Ascending aorta (tissue), 2 donors: ENCODE measurements at regions not wholly inside any gene's neighbourhood (a gene's known extent, or its start where the extent isn't known, plus 50 kb on each side); places are given as distances from the start of the nearest gene placed in this dataset.

ENCODE experiments used
- DNase-seq, 2 donors: peaks; one replicate each; pipeline ENCODE4 v3.0.0-alpha.2; 2019; ENCODE audit warnings: low spot score in 2 of 2
- H3K27ac ChIP-seq, 2 donors: fragments of 200-600 bp; sonication (generic); one replicate each; pipeline ENCODE4 v1.5.1; 2016 to 2017; ENCODE audit warnings: mild to moderate bottlenecking in 1 of 2
- H3K27me3 ChIP-seq: fragments of 200-600 bp; sonication (generic); one replicate; pipeline ENCODE4 v1.5.1; 2017
- H3K36me3 ChIP-seq, 2 donors: fragments of 200-600 bp; sonication (generic); one replicate each; pipeline ENCODE4 v1.5.1; 2016
- H3K4me1 ChIP-seq, 2 donors: fragments of 200-600 bp; sonication (generic); one replicate each; pipeline ENCODE4 v1.5.1; 2016 to 2017; ENCODE audit warnings: mild to moderate bottlenecking in 1 of 2
- H3K4me3 ChIP-seq, 2 donors: fragments of 200-600 bp; sonication (generic); one replicate each; pipeline ENCODE4 v1.5.1; 2016 to 2017; ENCODE audit warnings: mild to moderate bottlenecking in 1 of 2
- H3K9me3 ChIP-seq, 2 donors: fragments of 200-600 bp; sonication (generic); one replicate each; pipeline ENCODE4 v1.5.1; 2016
- CTCF ChIP-seq, 3 experiments: fragments of 200-600 bp in 2 of 3; fragments of 450-650 bp in 1 of 3; sonication (generic) in 2 of 3; IDR thresholded peaks; one replicate each; pipeline ENCODE4 v1.5.1; 2016 to 2019; ENCODE audit warnings: antibody characterized with exemption in 3 of 3, mild to moderate bottlenecking in 1 of 3, moderate library complexity in 1 of 3
- intact Hi-C: fragments of 100-400 bp; cut with DNase I; formaldehyde crosslinking; loops from one replicate; pipeline ENCODE4 v1.15.1; 2023

- peak in 1 of 2 donors; percentile 82 for DNase-seq
- Histone ChIP-seq H3K4me1 (no peaks in the 10 kb centered on the region), H3K27ac (peak overlapping the region in 1 of 2 donors; percentile 45), H3K27me3 (no peaks in the 10 kb centered on the region), H3K4me3 (no peak overlapping the region), H3K36me3 (no peaks in the 10 kb centered on the region), H3K9me3 (no peaks in the 10 kb centered on the region)
- TF ChIP-seq CTCF (IDR thresholded peaks at IDR 0.05): peak; percentile 58 to 71 (median 60)
- intact Hi-C loops: loop anchor here (2.0 kb wide), 1 partner anchor 197 kb away; no protein-coding TSS in a partner anchor
These were observed 97.4 kb upstream of the KCNJ15 start for GRCh38 chr21:38159355-38159754.

GRCh38 chr21:38165466-38166172 lies 91.2 kb upstream of the KCNJ15 start:
- Histone ChIP-seq H3K27ac (peak overlapping the region in 1 of 2 donors; percentile 9), H3K4me3 (no peak overlapping the region), H3K9me3 (no peaks in the 10 kb centered on the region), H3K27me3 (no peaks in the 10 kb centered on the region), H3K36me3 (no peaks in the 10 kb centered on the region), H3K4me1 (peaks cover 0 to 8% of the 10 kb centered on the region in 2 donors)
- TF ChIP-seq CTCF (IDR thresholded peaks at IDR 0.05): no peak
- DNase-seq: no peak
- intact Hi-C loops: no loop called here

GRCh38 chr21:38166173-38166535 lies 90.6 kb upstream of the KCNJ15 start:
- Histone ChIP-seq H3K27me3 (no peaks in the 10 kb centered on the region), H3K4me1 (peaks cover 0 to 11% of the 10 kb centered on the region in 2 donors), H3K27ac (peak overlapping the region in 1 of 2 donors; percentile 9), H3K36me3 (no peaks in the 10 kb centered on the region), H3K9me3 (no peaks in the 10 kb centered on the region), H3K4me3 (no peak overlapping the region)
- intact Hi-C loops: no loop called here
- TF ChIP-seq CTCF (IDR thresholded peaks at IDR 0.05): no peak
- no peak for DNase-seq

GRCh38 chr21:38167345-38167744 lies 89.4 kb upstream of the KCNJ15 start:
- Histone ChIP-seq H3K4me3 (no peak overlapping the region), H3K9me3 (no peaks in the 10 kb centered on the region), H3K36me3 (no peaks in the 10 kb centered on the region), H3K27ac (no peak overlapping the region), H3K4me1 (peaks cover 0 to 19% of the 10 kb centered on the region in 2 donors), H3K27me3 (no peaks in the 10 kb centered on the region)
- no peak for TF ChIP-seq CTCF (IDR thresholded peaks at IDR 0.05)
- intact Hi-C loops: no loop called here
- no peak for DNase-seq

GRCh38 chr21:38170283-38170682 lies 86.5 kb upstream of the KCNJ15 start:
- Histone ChIP-seq H3K27ac (peak overlapping the region in 1 of 2 donors; percentile 51), H3K27me3 (no peaks in the 10 kb centered on the region), H3K9me3 (no peaks in the 10 kb centered on the region), H3K4me3 (no peak overlapping the region), H3K4me1 (peaks cover 0 to 28% of the 10 kb centered on the region in 2 donors), H3K36me3 (no peaks in the 10 kb centered on the region)
- peak in 2 of 3 experiments; percentile 11 to 62 for TF ChIP-seq CTCF (IDR thresholded peaks at IDR 0.05)
- intact Hi-C loops: loop anchor here (5.0 kb wide), 1 partner anchor 47 kb away; no protein-coding TSS in a partner anchor
- DNase-seq: no peak
